HEK293 (cell line): ENCODE measurements at regions not wholly inside any gene's neighbourhood (a gene's known extent, or its start where the extent isn't known, plus 50 kb on each side); places are given as distances from the start of the nearest gene placed in this dataset.

Source experiments
- CTCF ChIA-PET: fragments of 350-600 bp; formaldehyde crosslinking; extraction: SDS; loops from one replicate; lab custom pipeline; 2021; ENCODE audit warnings: antibody characterized with exemption; lab: Yijun Ruan, JAX
- POLR2A ChIA-PET: fragments of 300-600 bp; formaldehyde crosslinking; extraction: SDS; loops from one replicate; lab custom pipeline; 2020; ENCODE audit warnings: antibody characterized with exemption, inconsistent platforms; lab: Yijun Ruan, JAX
- H3K27ac ChIP-seq: fragments of 200-500 bp; sonication (Bioruptor generic); 2 replicates; pipeline ENCODE4 v1.5.1; 2014; ENCODE audit warnings: low read depth, low read length, control low read depth, inconsistent platforms; ENCODE audit errors: extremely low read depth
- H3K36me3 ChIP-seq, 2 experiments: fragments of 200-500 bp in 1 of 2; sonication (Bioruptor generic) in 1 of 2; 1 replicate in 1 of 2; 2 replicates in 1 of 2; pipeline ENCODE4 v1.5.1; 2014 to 2017; ENCODE audit warnings: inconsistent platforms in 2 of 2, low read length in 2 of 2; ENCODE audit not compliant: control insufficient read depth in 2 of 2, insufficient read depth in 1 of 2
- H3K4me1 ChIP-seq: fragments of 200-500 bp; sonication (Bioruptor generic); 2 replicates; pipeline ENCODE4 v1.5.1; 2014; ENCODE audit warnings: mild to moderate bottlenecking, low read length, inconsistent platforms; ENCODE audit not compliant: control insufficient read depth, insufficient read depth
- H3K4me3 ChIP-seq: 2 replicates; pipeline ENCODE4 v1.5.1; 2011; ENCODE audit warnings: low read depth, mild to moderate bottlenecking, control low read depth, low read length, moderate library complexity
- H3K9me3 ChIP-seq: fragments of 200-500 bp; sonication (Bioruptor generic); 2 replicates; pipeline ENCODE4 v1.5.1; 2014; ENCODE audit warnings: low read depth, low read length, inconsistent platforms; ENCODE audit not compliant: control insufficient read depth, insufficient read depth
- EGR2 ChIP-seq: fragments of 450-650 bp; formaldehyde crosslinking; IDR thresholded peaks from 2 replicates; pipeline ENCODE4 v1.5.1; 2016; ENCODE audit warnings: low read depth, missing biosample characterization, missing genetic modification characterization
- GLIS1 ChIP-seq: fragments of 450-650 bp; formaldehyde crosslinking; IDR thresholded peaks from 2 replicates; pipeline ENCODE4 v1.5.1; 2016; ENCODE audit warnings: missing biosample characterization, missing genetic modification characterization
- MZF1 ChIP-seq: fragments of 450-650 bp; formaldehyde crosslinking; IDR thresholded peaks from 2 replicates; pipeline ENCODE4 v1.5.1; 2017; ENCODE audit warnings: missing biosample characterization, missing genetic modification characterization, borderline replicate concordance
- OVOL3 ChIP-seq: fragments of 450-650 bp; formaldehyde crosslinking; IDR thresholded peaks from 2 replicates; pipeline ENCODE4 v1.5.1; 2016; ENCODE audit warnings: missing biosample characterization, missing genetic modification characterization
- SCRT2 ChIP-seq: fragments of 450-650 bp; formaldehyde crosslinking; IDR thresholded peaks from 2 replicates; pipeline ENCODE4 v1.5.1; 2016; ENCODE audit warnings: missing biosample characterization, missing genetic modification characterization
- ZBTB17 ChIP-seq: fragments of 450-650 bp; formaldehyde crosslinking; IDR thresholded peaks from 2 replicates; pipeline ENCODE4 v1.5.1; 2016; ENCODE audit warnings: missing biosample characterization, missing genetic modification characterization
- ZBTB8A ChIP-seq: fragments of 450-650 bp; formaldehyde crosslinking; IDR thresholded peaks from 2 replicates; pipeline ENCODE4 v1.5.1; 2016; ENCODE audit warnings: missing biosample characterization, missing genetic modification characterization
- ZFP37 ChIP-seq: fragments of 450-650 bp; formaldehyde crosslinking; IDR thresholded peaks from 2 replicates; pipeline ENCODE4 v1.5.1; 2016; ENCODE audit warnings: missing biosample characterization, missing genetic modification characterization
- ZIC2 ChIP-seq: fragments of 450-650 bp; formaldehyde crosslinking; IDR thresholded peaks from 2 replicates; pipeline ENCODE4 v1.5.1; 2016; ENCODE audit warnings: missing biosample characterization, missing genetic modification characterization
- ZNF10 ChIP-seq: fragments of 450-650 bp; formaldehyde crosslinking; IDR thresholded peaks from 2 replicates; pipeline ENCODE4 v1.5.1; 2017; ENCODE audit warnings: missing biosample characterization, missing genetic modification characterization
- ZNF133 ChIP-seq: fragments of 450-650 bp; formaldehyde crosslinking; IDR thresholded peaks from 2 replicates; pipeline ENCODE4 v1.5.1; 2016; ENCODE audit warnings: missing biosample characterization, missing genetic modification characterization
- ZNF211 ChIP-seq: fragments of 450-650 bp; formaldehyde crosslinking; IDR thresholded peaks from 2 replicates; pipeline ENCODE4 v1.5.1; 2016; ENCODE audit warnings: low read depth, missing biosample characterization, missing genetic modification characterization
- ZNF292 ChIP-seq: fragments of 450-650 bp; formaldehyde crosslinking; IDR thresholded peaks from 2 replicates; pipeline ENCODE4 v1.5.1; 2016; ENCODE audit warnings: low read depth, missing biosample characterization, missing genetic modification characterization, borderline replicate concordance
- ZNF433 ChIP-seq: fragments of 450-650 bp; formaldehyde crosslinking; IDR thresholded peaks from 2 replicates; pipeline ENCODE4 v1.5.1; 2016; ENCODE audit warnings: missing biosample characterization, missing genetic modification characterization, low read depth
- ZNF473 ChIP-seq: fragments of 450-650 bp; formaldehyde crosslinking; IDR thresholded peaks from 2 replicates; pipeline ENCODE4 v1.5.1; 2017; ENCODE audit warnings: missing biosample characterization, missing genetic modification characterization
- ZNF48 ChIP-seq: fragments of 450-650 bp; formaldehyde crosslinking; IDR thresholded peaks from 2 replicates; pipeline ENCODE4 v1.5.1; 2016; ENCODE audit warnings: missing biosample characterization, missing genetic modification characterization
- ZNF501 ChIP-seq: fragments of 450-650 bp; formaldehyde crosslinking; IDR thresholded peaks from 2 replicates; pipeline ENCODE4 v1.5.1; 2016; ENCODE audit warnings: missing biosample characterization, missing genetic modification characterization
- ZNF664 ChIP-seq: fragments of 450-650 bp; formaldehyde crosslinking; IDR thresholded peaks from 2 replicates; pipeline ENCODE4 v1.5.1; 2016; ENCODE audit warnings: missing biosample characterization, missing genetic modification characterization
- ZNF701 ChIP-seq: fragments of 450-650 bp; formaldehyde crosslinking; IDR thresholded peaks from 2 replicates; pipeline ENCODE4 v1.5.1; 2016; ENCODE audit warnings: missing biosample characterization, missing genetic modification characterization
- TF ChIP-seq, protein P1 (sequence below): fragments of 450-650 bp; formaldehyde crosslinking; IDR thresholded peaks from 2 replicates; pipeline ENCODE4 v1.5.1; 2017; ENCODE audit warnings: missing biosample characterization, missing genetic modification characterization
- TF ChIP-seq, protein P2 (sequence below): fragments of 450-650 bp; IDR thresholded peaks from 2 replicates; pipeline ENCODE4 v1.5.1; 2018; ENCODE audit warnings: missing biosample characterization, missing genetic modification characterization

DNA sequence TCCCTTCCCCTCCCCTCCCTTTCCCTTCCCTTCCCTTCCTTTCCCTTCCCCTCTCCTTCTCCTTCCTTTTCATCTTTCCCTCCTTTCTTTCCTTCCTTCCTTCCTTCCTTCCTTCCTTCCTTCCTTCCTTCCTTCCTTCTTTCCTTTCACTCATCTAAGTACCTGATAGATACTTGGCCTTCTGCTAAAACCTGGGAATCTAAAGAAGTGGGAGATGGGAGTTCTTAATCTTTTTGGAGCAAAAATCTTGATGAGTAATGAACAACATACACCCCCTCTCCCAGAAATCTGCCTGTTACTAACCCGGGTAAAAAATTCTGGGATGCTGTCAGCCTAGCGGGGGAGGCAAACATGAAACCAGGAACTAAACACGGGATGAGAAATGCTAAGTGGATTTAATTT lies 100.7 kb downstream of the VEGFA start (continued):
- TF ChIP-seq ZNF211 (tag by site-specific recombination) (no peak), ZNF292 (tag by site-specific recombination) (no peak), ZNF701 (tag by site-specific recombination) (0 out of 2 replicates have a peak, but pooled peaks have one; percentile 38)
- TF ChIP-seq, all 188 proteins: peak for 3

DNA sequence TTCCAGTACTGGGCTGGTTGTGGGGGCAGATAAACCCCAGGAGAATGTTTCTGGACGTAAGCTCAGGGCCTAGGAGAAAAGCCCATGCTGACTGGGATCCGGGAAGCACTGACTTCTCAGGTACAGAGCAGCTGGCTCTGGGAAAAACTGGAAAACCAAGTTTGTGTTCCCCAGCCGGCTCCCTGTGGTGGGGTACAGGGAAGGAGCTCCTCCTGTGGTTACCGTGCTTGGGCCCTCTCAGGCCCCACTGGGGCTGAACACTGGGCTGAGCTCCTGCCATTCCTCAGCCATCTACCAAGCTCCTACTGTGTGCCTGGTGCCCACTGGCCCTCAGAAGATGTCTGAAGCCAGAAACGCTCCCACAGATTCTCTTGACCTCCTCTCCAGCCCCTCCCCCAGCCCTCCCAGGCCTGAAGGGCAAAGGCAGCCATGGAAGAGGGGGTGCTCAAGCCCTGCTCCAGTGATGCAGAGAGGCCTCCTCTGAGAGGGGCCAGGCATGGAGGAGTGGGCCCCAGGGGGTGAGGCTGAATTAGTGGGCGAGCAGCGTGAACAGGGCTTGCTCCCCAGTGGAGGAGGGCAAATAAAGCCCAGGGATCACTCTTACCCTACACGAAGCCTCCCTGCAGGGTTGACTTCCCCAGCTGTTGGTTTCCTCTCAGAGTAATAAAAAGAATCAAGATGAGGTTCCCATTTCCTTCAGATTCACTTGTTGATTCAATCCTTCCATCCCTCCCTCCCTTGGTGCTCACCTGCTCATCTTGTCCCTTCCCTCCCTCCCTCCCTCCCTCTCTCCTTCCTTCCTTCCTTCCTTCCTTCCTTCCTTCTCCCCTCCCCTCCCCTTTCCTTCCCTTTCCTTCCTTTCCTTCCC lies 100.0 kb downstream of the VEGFA start:
- Histone ChIP-seq H3K9me3 (no peaks in the 10 kb centered on the region), H3K4me1 (no peaks in the 10 kb centered on the region), H3K4me3 (no peak overlapping the region), H3K36me3 (no peaks in the 10 kb centered on the region), H3K27ac (no peak overlapping the region)
- TF ChIP-seq GLIS1 (tag by site-specific recombination), result peak; percentile 93
- peak; percentile 71 for TF ChIP-seq ZIC2 (tag by site-specific recombination)
- no peak for TF ChIP-seq ZNF701 (tag by site-specific recombination)
- peak; percentile 23; the same call in 1 of the 2 replicates for TF ChIP-seq ZBTB8A (tag by site-specific recombination)
- no peak for TF ChIP-seq ZFP37 (tag by site-specific recombination)
- no peak for TF ChIP-seq ZNF473 (tag by site-specific recombination)
- TF ChIP-seq ZNF501 (tag by site-specific recombination), result no peak
- peak; percentile 68 for TF ChIP-seq SCRT2
- TF ChIP-seq EGR2, result no peak
- ChIA-PET CTCF (interaction anchor here (0.6 to 1.7 kb wide), 4 partner anchors 13 to 209 kb away, joined by 3 to 9 read pairs (median 5); no protein-coding TSS in a partner anchor), POLR2A (no interaction called here)

DNA sequence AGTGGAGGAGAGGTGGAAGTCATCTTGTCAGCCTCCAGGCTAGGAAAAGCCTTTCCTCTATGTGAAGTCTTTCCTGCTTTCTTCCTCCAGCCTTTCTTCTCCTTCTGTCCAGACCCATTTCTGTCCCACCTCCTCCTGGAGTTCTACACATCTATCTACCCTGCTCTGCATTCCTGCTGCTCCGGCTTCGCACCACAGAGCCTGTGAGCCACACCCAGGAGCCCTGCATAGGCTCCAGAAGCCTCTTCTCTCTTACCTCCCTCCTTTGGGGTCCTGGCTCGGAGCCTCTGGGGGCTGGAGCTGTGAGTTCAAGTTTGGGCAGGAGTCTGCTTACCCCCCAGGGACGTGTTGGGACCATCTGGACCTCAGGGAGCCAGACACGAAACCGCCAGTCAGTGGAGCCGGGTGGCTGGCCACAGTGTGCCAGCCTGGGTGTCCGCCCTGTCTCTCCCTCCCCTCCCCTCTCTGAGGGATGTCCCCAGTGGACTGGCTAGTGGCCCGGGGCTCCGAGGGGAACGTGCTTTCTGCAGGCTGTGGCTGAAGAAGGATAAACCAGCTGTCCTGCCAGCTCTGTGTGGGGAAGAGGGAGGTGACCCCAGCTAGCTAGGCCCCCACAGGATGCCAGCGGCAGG lies 99.2 kb downstream of the VEGFA start:
- Histone ChIP-seq H3K4me1 (no peaks in the 10 kb centered on the region), H3K9me3 (no peaks in the 10 kb centered on the region), H3K36me3 (no peaks in the 10 kb centered on the region), H3K4me3 (no peak overlapping the region), H3K27ac (no peak overlapping the region)
- POLR2A ChIA-PET, result no interaction called here
- TF ChIP-seq ZBTB17 (tag by site-specific recombination), result peak; percentile 48
- TF ChIP-seq, protein P1, sequence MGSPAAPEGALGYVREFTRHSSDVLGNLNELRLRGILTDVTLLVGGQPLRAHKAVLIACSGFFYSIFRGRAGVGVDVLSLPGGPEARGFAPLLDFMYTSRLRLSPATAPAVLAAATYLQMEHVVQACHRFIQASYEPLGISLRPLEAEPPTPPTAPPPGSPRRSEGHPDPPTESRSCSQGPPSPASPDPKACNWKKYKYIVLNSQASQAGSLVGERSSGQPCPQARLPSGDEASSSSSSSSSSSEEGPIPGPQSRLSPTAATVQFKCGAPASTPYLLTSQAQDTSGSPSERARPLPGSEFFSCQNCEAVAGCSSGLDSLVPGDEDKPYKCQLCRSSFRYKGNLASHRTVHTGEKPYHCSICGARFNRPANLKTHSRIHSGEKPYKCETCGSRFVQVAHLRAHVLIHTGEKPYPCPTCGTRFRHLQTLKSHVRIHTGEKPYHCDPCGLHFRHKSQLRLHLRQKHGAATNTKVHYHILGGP, result no peak
- peak; percentile 48 for TF ChIP-seq GLIS1 (tag by site-specific recombination)
- CTCF ChIA-PET, result interaction anchor here (0.6 to 1.7 kb wide), 4 partner anchors 13 to 209 kb away, joined by 3 to 9 read pairs (median 5); no protein-coding TSS in a partner anchor

DNA sequence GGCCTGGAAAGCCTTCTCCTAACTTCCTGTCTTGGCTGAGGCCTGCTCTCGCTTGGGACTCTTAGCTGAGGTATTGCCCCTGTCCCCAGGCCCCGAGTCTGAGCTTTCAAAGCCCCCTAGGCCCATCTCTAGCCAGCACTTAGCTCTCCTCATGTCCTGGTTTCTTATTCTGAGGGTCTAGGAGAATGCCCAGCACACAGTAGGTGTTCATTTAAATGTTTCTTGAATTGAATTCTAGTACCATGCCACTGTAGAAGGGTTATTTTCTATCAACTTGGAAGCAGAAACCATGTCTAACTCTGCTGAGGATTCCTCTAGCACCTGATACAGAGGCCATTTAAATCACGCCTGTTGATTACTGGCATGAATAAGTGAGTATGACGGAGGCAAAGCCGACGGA lies 98.5 kb downstream of the VEGFA start:
- H3K27ac ChIP-seq, result no peak overlapping the region
- no peaks in the 10 kb centered on the region for H3K4me1 ChIP-seq
- no peaks in the 10 kb centered on the region for H3K9me3 ChIP-seq
- no peak overlapping the region for H3K4me3 ChIP-seq
- ChIA-PET CTCF (interaction anchor here (0.8 to 1.7 kb wide), 5 partner anchors 12 to 210 kb away, joined by 3 to 9 read pairs (median 4); no protein-coding TSS in a partner anchor), POLR2A (no interaction called here)
- H3K36me3 ChIP-seq, result no peaks in the 10 kb centered on the region
- TF ChIP-seq, protein P2, sequence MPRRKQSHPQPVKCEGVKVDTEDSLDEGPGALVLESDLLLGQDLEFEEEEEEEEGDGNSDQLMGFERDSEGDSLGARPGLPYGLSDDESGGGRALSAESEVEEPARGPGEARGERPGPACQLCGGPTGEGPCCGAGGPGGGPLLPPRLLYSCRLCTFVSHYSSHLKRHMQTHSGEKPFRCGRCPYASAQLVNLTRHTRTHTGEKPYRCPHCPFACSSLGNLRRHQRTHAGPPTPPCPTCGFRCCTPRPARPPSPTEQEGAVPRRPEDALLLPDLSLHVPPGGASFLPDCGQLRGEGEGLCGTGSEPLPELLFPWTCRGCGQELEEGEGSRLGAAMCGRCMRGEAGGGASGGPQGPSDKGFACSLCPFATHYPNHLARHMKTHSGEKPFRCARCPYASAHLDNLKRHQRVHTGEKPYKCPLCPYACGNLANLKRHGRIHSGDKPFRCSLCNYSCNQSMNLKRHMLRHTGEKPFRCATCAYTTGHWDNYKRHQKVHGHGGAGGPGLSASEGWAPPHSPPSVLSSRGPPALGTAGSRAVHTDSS, result no peak
- TF ChIP-seq ZNF133 (no peak), SCRT2 (peak; percentile 53), OVOL3 (tag by site-specific recombination) (no peak), ZNF433 (tag by site-specific recombination) (no peak), ZNF48 (tag by site-specific recombination) (no peak), ZNF10 (tag by site-specific recombination) (no peak), ZNF664 (tag by site-specific recombination) (peak; percentile 62; the same call in 1 of the 2 replicates), MZF1 (tag by site-specific recombination) (no peak)
